Gastroesophageal sphincter (tissue), 3 donors: ENCODE measurements at regions not wholly inside any gene's neighbourhood (a gene's known extent, or its start where the extent isn't known, plus 50 kb on each side); places are given as distances from the start of the nearest gene placed in this dataset.

Source experiments
- CTCF ChIP-seq, 4 experiments: fragments of 200-600 bp in 2 of 4; fragments of 450-650 bp in 2 of 4; sonication (generic) in 1 of 4; IDR thresholded peaks; one replicate each; pipeline ENCODE4 v1.5.1; 2017 to 2019; ENCODE audit warnings: antibody characterized with exemption in 4 of 4, mild to moderate bottlenecking in 2 of 4, moderate library complexity in 2 of 4
- EP300 ChIP-seq: sonication (generic); formaldehyde crosslinking; IDR thresholded peaks from one replicate; pipeline ENCODE4 v1.6.1; 2017; ENCODE audit warnings: antibody characterized with exemption, mild to moderate bottlenecking
- POLR2A ChIP-seq, 2 donors: fragments of 450-650 bp; IDR thresholded peaks; one replicate each; pipeline ENCODE4 v1.6.1; 2017; ENCODE audit warnings: antibody characterized with exemption in 2 of 2, mild to moderate bottlenecking in 2 of 2, moderate library complexity in 1 of 2
- POLR2AphosphoS5 ChIP-seq: sonication (generic); formaldehyde crosslinking; IDR thresholded peaks from one replicate; pipeline ENCODE4 v1.6.1; 2017; ENCODE audit warnings: antibody characterized with exemption

GRCh38 chr11:23143022-23143421 is 282.7 kb upstream of the CCDC179 start:
- TF ChIP-seq POLR2A (IDR thresholded peaks at IDR 0.05), result no peak
- TF ChIP-seq POLR2AphosphoS5, result no peak
- TF ChIP-seq CTCF (IDR thresholded peaks at IDR 0.05), result no peak
- no peak for TF ChIP-seq EP300
